SK-N-SH (cell line): ENCODE measurements at regions not wholly inside any gene's neighbourhood (a gene's known extent, or its start where the extent isn't known, plus 50 kb on each side); places are given as distances from the start of the nearest gene placed in this dataset.

Experiments
- CHD2 ChIP-seq: fragments of 150-350 bp; IDR thresholded peaks from 2 replicates; pipeline ENCODE4 v1.6.1; 2018; ENCODE audit warnings: low read length; ENCODE audit not compliant: partially characterized antibody
- CTCF ChIP-seq: fragments of 200-600 bp; sonication (generic); IDR thresholded peaks from 2 replicates; pipeline ENCODE4 v1.6.1; 2017; ENCODE audit warnings: antibody characterized with exemption, mild to moderate bottlenecking, moderate library complexity
- ELF1 ChIP-seq: IDR thresholded peaks from 2 replicates; pipeline ENCODE4 v1.4.0; 2012
- EP300 ChIP-seq, 2 experiments: IDR thresholded peaks; 2 replicates each; pipeline versions ENCODE4 v1.4.0 to v1.6.1; 2012; ENCODE audit warnings: borderline replicate concordance in 1 of 2, low read depth in 1 of 2, low read length in 1 of 2
- MXI1 ChIP-seq: IDR thresholded peaks from 2 replicates; pipeline ENCODE4 v1.6.1; 2012; ENCODE audit warnings: mild to moderate bottlenecking, low read depth, low read length, improper control_type of control experiment
- POLR2AphosphoS5 ChIP-seq: IDR thresholded peaks from 2 replicates; pipeline ENCODE4 v1.6.1; 2012; ENCODE audit warnings: low read depth, low read length
- RAD21 ChIP-seq: IDR thresholded peaks from 2 replicates; pipeline ENCODE4 v1.6.1; 2012; ENCODE audit warnings: mild to moderate bottlenecking, low read length
- RFX5 ChIP-seq: IDR thresholded peaks from 2 replicates; pipeline ENCODE4 v1.6.1; 2012; ENCODE audit warnings: mild to moderate bottlenecking, improper control_type of control experiment, low read length
- SIN3A ChIP-seq: IDR thresholded peaks from 2 replicates; pipeline ENCODE4 v1.6.1; 2012; ENCODE audit warnings: low read depth, mild to moderate bottlenecking, low read length, moderate library complexity, borderline replicate concordance
- TCF12 ChIP-seq: IDR thresholded peaks from 2 replicates; pipeline ENCODE4 v1.4.0; 2012
- TF ChIP-seq, protein P1 (sequence below): IDR thresholded peaks from 2 replicates; pipeline ENCODE4 v1.4.0; 2012; ENCODE audit warnings: low read depth

GRCh38 chr6:159642481-159642880 lies 50.6 kb downstream of the SOD2 start:
- TF ChIP-seq CTCF (no peak), RAD21 (no peak), MXI1 (no peak), POLR2AphosphoS5 (no peak), RFX5 (no peak), SIN3A (no peak), TCF12 (no peak), CHD2 (no peak), ELF1 (no peak), EP300 (IDR thresholded peaks at IDR 0.05; ENCODE audit: borderline replicate concordance in 1 of 2, low read depth in 1 of 2, low read length in 1 of 2) (no peak)
- TF ChIP-seq, protein P1, sequence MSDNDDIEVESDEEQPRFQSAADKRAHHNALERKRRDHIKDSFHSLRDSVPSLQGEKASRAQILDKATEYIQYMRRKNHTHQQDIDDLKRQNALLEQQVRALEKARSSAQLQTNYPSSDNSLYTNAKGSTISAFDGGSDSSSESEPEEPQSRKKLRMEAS = no peak
